OCI-LY7 (cell line): ENCODE measurements at regions not wholly inside any gene's neighbourhood (a gene's known extent, or its start where the extent isn't known, plus 50 kb on each side); places are given as distances from the start of the nearest gene placed in this dataset.

Source experiments
- EZH2phosphoT487 ChIP-seq: fragments of 200-600 bp; sonication (generic); IDR thresholded peaks from 2 replicates; pipeline ENCODE4 v1.6.1; 2018; ENCODE audit warnings: low read depth, borderline replicate concordance, mild to moderate bottlenecking, mixed run types, antibody characterized with exemption, low read length, moderate library complexity, mixed read lengths
- TF ChIP-seq, protein P1 (sequence below): fragments of 200-600 bp; sonication (generic); conservative IDR thresholded peaks from 2 replicates; pipeline ENCODE4 v1.5.1; 2014; ENCODE audit warnings: mild to moderate bottlenecking, antibody characterized with exemption, low read length, moderate library complexity, mixed read lengths

DNA sequence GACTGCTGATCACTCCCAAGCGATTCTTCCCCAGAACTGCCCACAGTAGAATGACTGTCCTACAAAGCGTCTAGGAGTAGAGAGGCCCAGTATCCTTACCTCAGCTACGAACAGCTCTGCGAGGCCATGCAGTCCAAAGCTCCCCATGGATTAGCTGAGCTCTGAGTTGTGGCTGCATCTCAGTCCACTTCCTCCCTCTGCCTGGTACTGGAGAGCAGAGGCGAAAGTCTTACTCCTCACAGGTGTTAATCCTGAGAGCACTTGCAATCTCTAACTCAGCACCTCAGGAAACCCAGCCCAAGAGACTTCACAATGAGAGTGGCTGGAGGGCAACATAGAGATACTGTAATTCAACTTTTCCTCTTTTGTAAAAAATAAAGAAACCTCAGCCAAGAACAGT lies 493.1 kb downstream of the BCAT1 start:
- TF ChIP-seq, protein P1, sequence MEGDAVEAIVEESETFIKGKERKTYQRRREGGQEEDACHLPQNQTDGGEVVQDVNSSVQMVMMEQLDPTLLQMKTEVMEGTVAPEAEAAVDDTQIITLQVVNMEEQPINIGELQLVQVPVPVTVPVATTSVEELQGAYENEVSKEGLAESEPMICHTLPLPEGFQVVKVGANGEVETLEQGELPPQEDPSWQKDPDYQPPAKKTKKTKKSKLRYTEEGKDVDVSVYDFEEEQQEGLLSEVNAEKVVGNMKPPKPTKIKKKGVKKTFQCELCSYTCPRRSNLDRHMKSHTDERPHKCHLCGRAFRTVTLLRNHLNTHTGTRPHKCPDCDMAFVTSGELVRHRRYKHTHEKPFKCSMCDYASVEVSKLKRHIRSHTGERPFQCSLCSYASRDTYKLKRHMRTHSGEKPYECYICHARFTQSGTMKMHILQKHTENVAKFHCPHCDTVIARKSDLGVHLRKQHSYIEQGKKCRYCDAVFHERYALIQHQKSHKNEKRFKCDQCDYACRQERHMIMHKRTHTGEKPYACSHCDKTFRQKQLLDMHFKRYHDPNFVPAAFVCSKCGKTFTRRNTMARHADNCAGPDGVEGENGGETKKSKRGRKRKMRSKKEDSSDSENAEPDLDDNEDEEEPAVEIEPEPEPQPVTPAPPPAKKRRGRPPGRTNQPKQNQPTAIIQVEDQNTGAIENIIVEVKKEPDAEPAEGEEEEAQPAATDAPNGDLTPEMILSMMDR = no peak
- no peak for TF ChIP-seq EZH2phosphoT487
